HEK293T (cell line): ENCODE measurements at regions not wholly inside any gene's neighbourhood (a gene's known extent, or its start where the extent isn't known, plus 50 kb on each side); places are given as distances from the start of the nearest gene placed in this dataset.

ENCODE experiments used
- CTCF ChIA-PET: fragments of 350-600 bp; formaldehyde crosslinking; extraction: SDS; loops from one replicate; lab custom pipeline; 2021; ENCODE audit warnings: antibody characterized with exemption, inconsistent platforms; lab: Yijun Ruan, JAX
- POLR2A ChIA-PET: fragments of 350-600 bp; formaldehyde crosslinking; extraction: SDS; loops from one replicate; lab custom pipeline; 2020; ENCODE audit warnings: antibody characterized with exemption, inconsistent platforms; lab: Yijun Ruan, JAX
- DNase-seq: peaks from one replicate; pipeline ENCODE4 v3.0.0; 2012; ENCODE audit warnings: mixed read lengths; ENCODE audit errors: extremely low spot score
- ARNT ChIP-seq: fragments of 450-650 bp; IDR thresholded peaks from 2 replicates; pipeline ENCODE4 v1.6.1; 2017; ENCODE audit warnings: mild to moderate bottlenecking
- BHLHE40 ChIP-seq: fragments of 450-650 bp; IDR thresholded peaks from 2 replicates; pipeline ENCODE4 v1.6.1; 2016; ENCODE audit warnings: mild to moderate bottlenecking, moderate library complexity, borderline replicate concordance
- CTBP1 ChIP-seq: fragments of 450-650 bp; IDR thresholded peaks from 2 replicates; pipeline ENCODE4 v1.6.1; 2016; ENCODE audit warnings: borderline replicate concordance
- ELF4 ChIP-seq: fragments of 450-650 bp; IDR thresholded peaks from 2 replicates; pipeline ENCODE4 v1.6.1; 2017; ENCODE audit warnings: antibody characterized with exemption
- FOXA1 ChIP-seq: fragments of 450-650 bp; IDR thresholded peaks from 2 replicates; pipeline ENCODE4 v1.6.1; 2016; ENCODE audit warnings: mild to moderate bottlenecking
- FOXK2 ChIP-seq: fragments of 450-650 bp; IDR thresholded peaks from 2 replicates; pipeline ENCODE4 v1.6.1; 2016; ENCODE audit warnings: mild to moderate bottlenecking
- FOXM1 ChIP-seq: fragments of 450-650 bp; IDR thresholded peaks from 2 replicates; pipeline ENCODE4 v1.6.1; 2017; ENCODE audit warnings: mild to moderate bottlenecking, borderline replicate concordance
- HDGF ChIP-seq: fragments of 450-650 bp; IDR thresholded peaks from 2 replicates; pipeline ENCODE4 v1.6.1; 2017; ENCODE audit warnings: antibody characterized with exemption, borderline replicate concordance
- L3MBTL2 ChIP-seq: fragments of 450-650 bp; conservative IDR thresholded peaks from 2 replicates; pipeline ENCODE4 v1.6.1; 2016; ENCODE audit warnings: mild to moderate bottlenecking
- LEF1 ChIP-seq: fragments of 450-650 bp; IDR thresholded peaks from 2 replicates; pipeline ENCODE4 v1.6.1; 2017; ENCODE audit warnings: mild to moderate bottlenecking, borderline replicate concordance
- NFRKB ChIP-seq: fragments of 450-650 bp; IDR thresholded peaks from 2 replicates; pipeline ENCODE4 v1.6.1; 2016; ENCODE audit warnings: mild to moderate bottlenecking, moderate library complexity
- PKNOX1 ChIP-seq: fragments of 450-650 bp; IDR thresholded peaks from 2 replicates; pipeline ENCODE4 v1.6.1; 2016
- SP1 ChIP-seq: fragments of 450-650 bp; IDR thresholded peaks from 2 replicates; pipeline ENCODE4 v1.6.1; 2017
- SUZ12 ChIP-seq: fragments of 450-650 bp; IDR thresholded peaks from 2 replicates; pipeline ENCODE4 v1.6.1; 2016; ENCODE audit warnings: mild to moderate bottlenecking
- TARDBP ChIP-seq: fragments of 450-650 bp; IDR thresholded peaks from 2 replicates; pipeline ENCODE4 v1.6.1; 2016
- ZNF384 ChIP-seq: fragments of 450-650 bp; IDR thresholded peaks from 2 replicates; pipeline ENCODE4 v1.6.1; 2016

DNA sequence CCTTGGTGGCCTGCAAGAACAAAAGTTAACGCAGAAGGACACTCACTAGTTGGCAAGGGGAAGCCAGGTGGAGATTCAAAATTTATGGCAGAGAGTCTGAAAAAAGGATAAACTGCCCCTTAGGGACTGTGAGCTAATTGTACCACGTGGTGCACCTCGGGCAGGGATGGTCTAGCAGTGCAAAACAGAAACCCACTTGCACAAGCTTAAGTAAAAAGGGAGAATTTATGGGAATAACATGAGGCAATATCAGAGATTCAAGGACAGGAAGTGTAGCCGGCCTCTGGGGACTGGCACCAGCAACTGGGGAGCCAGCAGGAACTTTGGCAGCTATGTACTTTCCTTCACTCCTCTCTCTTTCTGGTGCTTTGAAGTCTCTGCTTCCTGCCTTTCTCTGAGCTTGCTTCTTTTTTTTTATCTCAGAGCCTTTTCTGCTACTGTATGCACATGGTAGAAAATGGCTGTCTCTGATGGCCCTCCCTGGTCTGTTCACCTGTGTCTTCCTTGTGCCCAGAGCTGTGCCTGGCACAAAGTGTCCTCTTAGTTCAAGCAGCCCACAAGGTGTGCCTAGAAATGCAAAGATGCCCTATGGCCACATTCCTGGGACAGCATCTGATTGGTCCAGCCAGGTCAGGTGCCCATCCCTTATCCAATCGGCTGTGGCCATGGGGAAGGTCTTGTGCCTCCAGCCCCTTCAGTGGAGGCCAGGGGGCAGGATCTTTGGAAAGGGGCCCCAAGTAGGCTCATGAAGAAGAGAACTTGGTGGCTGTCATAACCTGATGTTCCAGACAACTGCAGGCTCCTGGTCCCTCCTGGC is 114.8 kb upstream of the ATP6AP2 start:
- TF ChIP-seq LEF1: no peak
- POLR2A ChIA-PET: interaction anchor here (0.7 to 1.1 kb wide), 2 partner anchors 31 to 65 kb away, joined by 3 to 4 read pairs; no protein-coding TSS in a partner anchor
- CTCF ChIA-PET: interaction anchor here (0.6 kb wide), 1 partner anchor 31 kb away, joined by 3 read pairs; no protein-coding TSS in a partner anchor
- no peak for DNase-seq

DNA sequence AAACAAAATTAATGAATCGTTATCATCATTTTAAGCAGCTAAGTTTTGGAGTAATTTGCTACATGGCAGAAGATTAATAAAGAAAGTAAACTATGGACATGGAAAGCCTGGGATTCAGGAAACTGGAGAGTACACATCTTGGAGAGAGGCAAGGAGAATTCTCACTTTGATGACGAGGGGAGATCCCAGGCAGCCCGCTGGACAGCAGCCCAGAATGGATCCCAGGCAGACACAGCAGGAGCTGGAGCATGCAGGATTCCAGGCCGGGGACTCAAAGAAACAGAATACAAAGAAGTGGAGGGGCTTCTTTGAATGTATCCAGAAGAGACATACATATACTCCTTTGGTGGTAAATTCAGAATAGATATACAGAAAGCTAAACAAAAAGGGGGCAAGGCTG is 118.0 kb upstream of the ATP6AP2 start:
- CTCF ChIA-PET: no interaction called here
- POLR2A ChIA-PET: no interaction called here
- no peak for DNase-seq
- no peak for TF ChIP-seq FOXK2
- no peak for TF ChIP-seq SUZ12
- TF ChIP-seq L3MBTL2: no peak

DNA sequence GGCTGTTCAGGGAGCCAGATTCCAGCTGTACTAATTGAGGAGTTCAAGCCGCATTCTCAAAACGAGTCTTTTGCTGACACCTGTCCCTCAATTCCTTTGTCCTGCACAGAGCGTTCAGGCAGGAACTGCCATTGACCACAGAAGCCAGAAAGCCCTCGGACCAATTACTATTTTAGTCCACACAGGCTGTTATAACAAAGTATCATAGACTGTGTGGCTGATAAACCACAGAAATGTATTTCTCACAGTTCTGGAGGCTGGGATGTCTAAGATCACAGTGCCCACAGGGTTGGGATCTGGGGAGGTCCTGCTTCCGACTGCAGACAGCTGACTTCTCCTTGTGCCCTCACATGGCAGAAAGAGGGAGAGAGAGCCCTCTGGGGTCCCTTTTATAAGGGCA is 119.8 kb upstream of the ATP6AP2 start:
- no peak for TF ChIP-seq CTBP1
- TF ChIP-seq ARNT: no peak
- TF ChIP-seq ELF4: no peak
- no peak for TF ChIP-seq NFRKB
- no peak for TF ChIP-seq HDGF
- no peak for TF ChIP-seq TARDBP
- TF ChIP-seq FOXM1: no peak
- no peak for TF ChIP-seq SUZ12
- no peak for TF ChIP-seq SP1
- no peak for TF ChIP-seq LEF1
- ChIA-PET POLR2A (no interaction called here), CTCF (no interaction called here)
- DNase-seq: no peak

GRCh38 chrX:40459571-40460158 is 121.1 kb upstream of the ATP6AP2 start:
- CTCF ChIA-PET: no interaction called here
- no peak for DNase-seq
- TF ChIP-seq ELF4 (no peak), LEF1 (no peak), NFRKB (no peak), BHLHE40 (no peak), HDGF (no peak), FOXM1 (no peak), FOXK2 (no peak), TARDBP (no peak), PKNOX1 (no peak), SUZ12 (no peak), L3MBTL2 (no peak), ARNT (no peak), CTBP1 (no peak), SP1 (no peak), FOXA1 (no peak), ZNF384 (no peak)
- POLR2A ChIA-PET: no interaction called here

DNA sequence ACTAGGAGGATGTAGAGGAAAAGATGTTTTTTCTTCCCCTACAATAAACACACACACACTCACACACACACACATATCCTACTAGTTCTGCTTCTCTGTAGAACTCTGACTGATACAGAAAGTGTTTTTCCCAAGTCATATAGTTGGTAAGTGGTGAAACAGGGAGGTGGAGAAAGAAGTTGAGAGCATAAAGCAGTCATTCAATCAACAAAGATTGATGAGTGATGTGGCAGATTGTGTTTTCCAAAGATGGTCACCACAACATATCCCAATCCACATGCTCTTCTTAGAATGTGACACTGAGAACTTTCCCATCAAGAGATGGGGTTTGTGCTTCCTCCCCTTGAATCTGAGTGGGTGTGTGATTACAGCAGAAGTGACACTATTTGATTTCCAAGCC is 123.4 kb upstream of the ATP6AP2 start:
- POLR2A ChIA-PET: no interaction called here
- TF ChIP-seq TARDBP: no peak
- TF ChIP-seq ARNT: no peak
- no peak for TF ChIP-seq FOXM1
- no peak for TF ChIP-seq LEF1
- no peak for TF ChIP-seq SUZ12
- DNase-seq: no peak
- CTCF ChIA-PET: no interaction called here

GRCh38 chrX:40452031-40452430 is 128.7 kb upstream of the ATP6AP2 start:
- ChIA-PET POLR2A (no interaction called here), CTCF (no interaction called here)
- no peak for DNase-seq
- no peak for TF ChIP-seq FOXM1
- no peak for TF ChIP-seq SUZ12
- TF ChIP-seq BHLHE40: no peak
- TF ChIP-seq ELF4: no peak
- TF ChIP-seq NFRKB: no peak
- no peak for TF ChIP-seq TARDBP
- no peak for TF ChIP-seq HDGF
- TF ChIP-seq PKNOX1: no peak
- no peak for TF ChIP-seq FOXA1
- TF ChIP-seq SP1: no peak

GRCh38 chrX:40449956-40450706 is 130.6 kb upstream of the ATP6AP2 start:
- no peak for TF ChIP-seq TARDBP
- no peak for TF ChIP-seq ELF4
- TF ChIP-seq ZNF384: no peak
- TF ChIP-seq CTBP1: no peak
- TF ChIP-seq ARNT: no peak
- TF ChIP-seq FOXM1: no peak
- no peak for DNase-seq
- ChIA-PET CTCF (no interaction called here), POLR2A (interaction anchor here (0.9 kb wide), 1 partner anchor 16 kb away, joined by 3 read pairs; no protein-coding TSS in a partner anchor)
